ENCODE measurements at regions not wholly inside any gene's neighbourhood (a gene's known extent, or its start where the extent isn't known, plus 50 kb on each side); places are given as distances from the start of the nearest gene placed in this dataset.
"Not testable (repeated sequence)": the region's sequence is repeated elsewhere in the genome, so short reads cannot be mapped to it uniquely, and the experiment has no call there.

- 76 to 94% (median 78%) methylated on average over 6 to 15 of the region's 15 CpGs for WGBS, 5 donors
These were observed 77.6 kb downstream of the HHIPL2 start for GRCh38 chr1:222470252-222470805.

DNA sequence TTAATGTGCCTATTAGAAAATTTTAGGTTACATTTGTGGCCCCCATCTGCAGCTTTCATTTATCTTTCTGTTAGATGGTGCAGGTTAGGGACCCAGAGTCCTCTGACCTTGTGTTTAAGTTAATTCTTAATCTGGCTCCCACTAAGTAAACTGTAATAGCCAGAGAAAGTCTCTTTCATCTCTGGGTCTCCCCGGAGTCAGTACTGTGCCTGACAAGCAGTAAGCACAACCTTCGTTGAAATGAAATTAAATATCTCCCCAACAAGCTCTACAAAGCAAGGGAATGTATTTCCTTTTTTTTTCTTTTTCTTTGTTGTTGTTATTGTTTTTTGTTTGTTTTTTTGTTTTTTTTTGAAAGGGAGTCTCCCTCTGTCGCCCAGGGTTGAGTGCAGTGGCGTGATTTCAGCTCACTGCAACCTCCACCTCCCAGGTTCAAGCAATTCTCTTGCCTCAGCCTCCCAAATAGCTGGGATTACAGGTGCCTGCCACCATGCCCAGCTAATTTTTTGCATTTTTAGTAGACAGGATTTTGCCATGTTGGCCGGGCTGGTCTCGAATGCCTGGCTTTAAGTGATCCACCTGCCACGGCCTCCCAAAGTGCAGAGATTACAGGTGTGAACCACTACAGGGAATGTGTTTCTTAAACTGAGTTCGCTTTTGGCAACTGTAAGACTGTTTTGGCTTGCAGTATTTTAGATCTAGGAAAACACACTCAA is 81.6 kb downstream of the HHIPL2 start:
- 79 to 89% (median 81%) methylated on average over 8 of the region's 8 CpGs for WGBS, 5 donors
- intact Hi-C loops (cut with DNase I; ENCODE audit: low total_unique reads), result no loop called here
- Histone ChIP-seq H3K27me3 (no peaks in the 10 kb centered on the region), H3K9me3 (no peaks in the 10 kb centered on the region), H3K4me3 (peak overlapping the region in 2 of 4 donors; percentile 35 to 48), H3K4me1 (peaks cover 5 to 17% (median 12%) of the 10 kb centered on the region in 4 donors), H3K27ac (peak overlapping the region in 4 of 5 donors; percentile 79 to 90 (median 88)), H3K36me3 (no peaks in the 10 kb centered on the region)
- TF ChIP-seq POLR2A (IDR thresholded peaks at IDR 0.05) (no peak), POLR2AphosphoS5 (IDR thresholded peaks at IDR 0.05) (no peak), EP300 (IDR thresholded peaks at IDR 0.05) (no peak)
- TF ChIP-seq, protein P1, sequence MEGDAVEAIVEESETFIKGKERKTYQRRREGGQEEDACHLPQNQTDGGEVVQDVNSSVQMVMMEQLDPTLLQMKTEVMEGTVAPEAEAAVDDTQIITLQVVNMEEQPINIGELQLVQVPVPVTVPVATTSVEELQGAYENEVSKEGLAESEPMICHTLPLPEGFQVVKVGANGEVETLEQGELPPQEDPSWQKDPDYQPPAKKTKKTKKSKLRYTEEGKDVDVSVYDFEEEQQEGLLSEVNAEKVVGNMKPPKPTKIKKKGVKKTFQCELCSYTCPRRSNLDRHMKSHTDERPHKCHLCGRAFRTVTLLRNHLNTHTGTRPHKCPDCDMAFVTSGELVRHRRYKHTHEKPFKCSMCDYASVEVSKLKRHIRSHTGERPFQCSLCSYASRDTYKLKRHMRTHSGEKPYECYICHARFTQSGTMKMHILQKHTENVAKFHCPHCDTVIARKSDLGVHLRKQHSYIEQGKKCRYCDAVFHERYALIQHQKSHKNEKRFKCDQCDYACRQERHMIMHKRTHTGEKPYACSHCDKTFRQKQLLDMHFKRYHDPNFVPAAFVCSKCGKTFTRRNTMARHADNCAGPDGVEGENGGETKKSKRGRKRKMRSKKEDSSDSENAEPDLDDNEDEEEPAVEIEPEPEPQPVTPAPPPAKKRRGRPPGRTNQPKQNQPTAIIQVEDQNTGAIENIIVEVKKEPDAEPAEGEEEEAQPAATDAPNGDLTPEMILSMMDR (IDR thresholded peaks at IDR 0.05), result no peak
- peak in 1 of 2 donors; percentile 17 for DNase-seq

More at GRCh38 chr1:222470252-222470805, 77.6 kb downstream of the HHIPL2 start:
- H3K9me3 ChIP-seq; H3K27ac ChIP-seq; H3K27me3 ChIP-seq; H3K36me3 ChIP-seq; H3K4me3 ChIP-seq; intact Hi-C loops (cut with DNase I; ENCODE audit: low total_unique reads); DNase-seq: not testable (repeated sequence)
- H3K4me1 ChIP-seq, result peaks cover 0 to 11% (median 7%) of the 10 kb centered on the region in 4 donors

GRCh38 chr1:222465211-222466041 is 82.5 kb downstream of the HHIPL2 start:
- Histone ChIP-seq H3K36me3 (no peaks in the 10 kb centered on the region), H3K4me3 (peak overlapping the region; percentile 35 to 48 (median 40)), H3K27ac (peak overlapping the region; percentile 79 to 90 (median 88)), H3K9me3 (no peaks in the 10 kb centered on the region), H3K4me1 (peaks cover 5 to 17% (median 12%) of the 10 kb centered on the region in 4 donors), H3K27me3 (no peaks in the 10 kb centered on the region)
- peak; percentile 94 to 97 for DNase-seq
- intact Hi-C loops (cut with DNase I; ENCODE audit: low total_unique reads), result no loop called here
- TF ChIP-seq POLR2AphosphoS5 (IDR thresholded peaks at IDR 0.05) (peak; percentile 43 to 85 (median 57)), POLR2A (IDR thresholded peaks at IDR 0.05) (no peak), EP300 (IDR thresholded peaks at IDR 0.05) (no peak)
- TF ChIP-seq, protein P1 (IDR thresholded peaks at IDR 0.05), result peak in 6 of 7 experiments; percentile 38 to 100 (median 100)
- 1 to 2% (median 1%) methylated on average over 18 to 46 of the region's 46 CpGs for whole genome bisulfite sequencing, 5 donors

DNA sequence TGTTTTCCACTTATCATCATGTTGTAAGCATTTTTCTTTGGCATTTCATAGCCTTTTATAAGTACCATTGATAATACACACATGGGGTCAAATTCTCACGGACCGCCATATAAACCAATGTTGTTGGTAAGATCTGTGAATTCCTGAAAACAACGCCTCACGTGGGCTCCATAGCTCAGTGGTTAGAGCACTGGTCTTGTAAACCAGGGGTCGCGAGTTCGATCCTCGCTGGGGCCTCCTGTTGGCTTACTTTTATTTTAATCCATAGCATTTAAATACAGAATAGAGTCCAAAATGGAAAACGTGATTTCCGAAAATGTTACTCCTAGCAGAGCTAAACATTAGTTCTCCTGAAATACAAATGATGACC is 83.1 kb downstream of the HHIPL2 start:
- DNase-seq, result peak; percentile 36 to 76
- H3K9me3 ChIP-seq, result no peaks in the 10 kb centered on the region
- peaks cover 5 to 17% (median 12%) of the 10 kb centered on the region in 4 donors for H3K4me1 ChIP-seq
- H3K27ac ChIP-seq, result peak overlapping the region; percentile 79 to 90 (median 88)
- H3K4me3 ChIP-seq, result peak overlapping the region; percentile 35 to 48 (median 40)
- intact Hi-C loops (cut with DNase I; ENCODE audit: low total_unique reads), result loop anchor here (5.0 kb wide), 1 partner anchor 167 kb away; no protein-coding TSS in a partner anchor
- TF ChIP-seq EP300 (IDR thresholded peaks at IDR 0.05) (no peak), POLR2AphosphoS5 (IDR thresholded peaks at IDR 0.05) (no peak), POLR2A (IDR thresholded peaks at IDR 0.05) (no peak)
- TF ChIP-seq, protein P1 (IDR thresholded peaks at IDR 0.05), result no peak
- H3K36me3 ChIP-seq, result no peaks in the 10 kb centered on the region
- H3K27me3 ChIP-seq, result no peaks in the 10 kb centered on the region
- WGBS, 5 donors, result 24 to 35% (median 34%) methylated on average over 10 of the region's 10 CpGs

Measured in stomach (tissue), 8 donors.